ENCODE measurements at regions not wholly inside any gene's neighbourhood (a gene's known extent, or its start where the extent isn't known, plus 50 kb on each side); places are given as distances from the start of the nearest gene placed in this dataset.

DNA sequence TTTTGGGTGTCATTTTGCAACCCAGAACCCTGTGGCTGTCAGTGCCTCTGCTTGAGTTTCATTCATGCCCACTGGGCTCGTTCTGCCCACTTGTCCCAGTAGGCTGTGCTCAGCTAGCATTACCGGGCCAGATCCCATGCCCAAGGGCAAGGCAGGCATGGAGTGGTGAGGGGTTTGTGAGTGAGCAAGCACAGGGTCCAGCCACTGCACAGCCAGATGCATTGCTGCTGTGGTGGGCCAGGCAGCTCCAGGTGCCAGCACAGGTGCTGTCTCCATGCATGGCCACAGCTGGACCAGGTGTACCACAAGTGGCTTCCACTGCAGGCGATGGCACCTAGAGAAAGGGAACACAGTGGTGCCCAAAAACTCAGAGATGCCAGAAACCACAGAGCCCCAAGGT, 1671.2 kb downstream of the OLFM4 start:
- POLR2A ChIA-PET (ENCODE audit: low non-redundant PET), result no interaction called here
- H3K27me3 ChIP-seq (replicated peaks; ENCODE audit: insufficient read depth, low read depth, low read length, poor library complexity), result no peaks in the 10 kb centered on the region
- peaks cover 2% of the 10 kb centered on the region for H3K9me3 ChIP-seq (ENCODE audit: low read depth, low read length, poor library complexity, severe bottlenecking)
- no peak overlapping the region for H3K4me3 ChIP-seq (ENCODE audit: low read depth, low read length, poor library complexity, severe bottlenecking)
- TF ChIP-seq EZH2 (IDR thresholded peaks at IDR 0.05; ENCODE audit: borderline replicate concordance, low read depth, low read length, poor library complexity, severe bottlenecking), result no peak
- TF ChIP-seq CTCF (conservative IDR thresholded peaks at IDR 0.05; ENCODE audit: low read depth, low read length), result no peak
- intact Hi-C loops (cut with micrococcal nuclease; ENCODE audit: unreplicated experiment), result no loop called here
- BruUV-seq (replicated peaks), result no TSS peak
- CTCF ChIA-PET, result no interaction called here
- no peaks in the 10 kb centered on the region for H3K36me3 ChIP-seq (ENCODE audit: insufficient read depth, low read length, poor library complexity, severe bottlenecking)
- H3K4me1 ChIP-seq (ENCODE audit: insufficient read depth, low read length, poor library complexity, severe bottlenecking), result no peaks in the 10 kb centered on the region
- no peak for DNase-seq (ENCODE audit: low spot score)
- H3K27ac ChIP-seq (ENCODE audit: low read depth, low read length, poor library complexity, severe bottlenecking), result no peak overlapping the region

- Histone ChIP-seq H3K4me3 (ENCODE audit: low read depth, low read length, poor library complexity, severe bottlenecking) (no peak overlapping the region), H3K4me1 (ENCODE audit: insufficient read depth, low read length, poor library complexity, severe bottlenecking) (no peaks in the 10 kb centered on the region), H3K9me3 (ENCODE audit: low read depth, low read length, poor library complexity, severe bottlenecking) (no peaks in the 10 kb centered on the region), H3K27me3 (replicated peaks; ENCODE audit: insufficient read depth, low read depth, low read length, poor library complexity) (no peaks in the 10 kb centered on the region), H3K36me3 (ENCODE audit: insufficient read depth, low read length, poor library complexity, severe bottlenecking) (no peaks in the 10 kb centered on the region), H3K27ac (ENCODE audit: low read depth, low read length, poor library complexity, severe bottlenecking) (no peak overlapping the region)
- CTCF ChIA-PET, result no interaction called here
- POLR2A ChIA-PET (ENCODE audit: low non-redundant PET), result no interaction called here
- intact Hi-C loops (cut with micrococcal nuclease; ENCODE audit: unreplicated experiment), result no loop called here
- TF ChIP-seq EZH2 (IDR thresholded peaks at IDR 0.05; ENCODE audit: borderline replicate concordance, low read depth, low read length, poor library complexity, severe bottlenecking), result no peak
- no peak for TF ChIP-seq CTCF (conservative IDR thresholded peaks at IDR 0.05; ENCODE audit: low read depth, low read length)
- no peak for DNase-seq (ENCODE audit: low spot score)
- no TSS peak for BruUV-seq (replicated peaks)
Observed at GRCh38 chr13:54705738-54706137, 1677.1 kb downstream of the OLFM4 start.

- Histone ChIP-seq H3K27me3 (replicated peaks; ENCODE audit: insufficient read depth, low read depth, low read length, poor library complexity) (no peaks in the 10 kb centered on the region), H3K4me1 (ENCODE audit: insufficient read depth, low read length, poor library complexity, severe bottlenecking) (no peaks in the 10 kb centered on the region), H3K27ac (ENCODE audit: low read depth, low read length, poor library complexity, severe bottlenecking) (no peak overlapping the region), H3K9me3 (ENCODE audit: low read depth, low read length, poor library complexity, severe bottlenecking) (no peaks in the 10 kb centered on the region), H3K4me3 (ENCODE audit: low read depth, low read length, poor library complexity, severe bottlenecking) (no peak overlapping the region), H3K36me3 (ENCODE audit: insufficient read depth, low read length, poor library complexity, severe bottlenecking) (no peaks in the 10 kb centered on the region)
- no peak for DNase-seq (ENCODE audit: low spot score)
- ChIA-PET CTCF (no interaction called here), POLR2A (ENCODE audit: low non-redundant PET) (no interaction called here)
- TF ChIP-seq EZH2 (IDR thresholded peaks at IDR 0.05; ENCODE audit: borderline replicate concordance, low read depth, low read length, poor library complexity, severe bottlenecking), result no peak
- TF ChIP-seq CTCF (conservative IDR thresholded peaks at IDR 0.05; ENCODE audit: low read depth, low read length), result no peak
- intact Hi-C loops (cut with micrococcal nuclease; ENCODE audit: unreplicated experiment), result no loop called here
- BruUV-seq (replicated peaks), result no TSS peak
Observed at GRCh38 chr13:54706336-54706735, 1677.7 kb downstream of the OLFM4 start.
